ENCODE measurements at regions not wholly inside any gene's neighbourhood (a gene's known extent, or its start where the extent isn't known, plus 50 kb on each side); places are given as distances from the start of the nearest gene placed in this dataset.

GRCh38 chr5:35281613-35282012, 51.3 kb upstream of the PRLR start:
- no peak overlapping the region for H3K4me3 ChIP-seq (ENCODE audit: low read length)
- no CpG with 5 or more reads among the region's 2 CpGs for WGBS (ENCODE audit: insufficient coverage, insufficient read length)
- H3K36me3 ChIP-seq (ENCODE audit: control insufficient read depth, insufficient read depth, low read length) = no peaks in the 10 kb centered on the region; the same call in 1 of the 2 replicates
- H3K4me1 ChIP-seq (ENCODE audit: control insufficient read depth, insufficient read depth, low read length) = no peaks in the 10 kb centered on the region
- no peaks in the 10 kb centered on the region for H3K27me3 ChIP-seq (ENCODE audit: control insufficient read depth, insufficient read depth, low read length)
- no peak for DNase-seq (ENCODE audit: low read depth, low spot score)
- H3K27ac ChIP-seq (ENCODE audit: low read length) = no peak overlapping the region
- H3K9me3 ChIP-seq (ENCODE audit: control insufficient read depth, insufficient read depth, low read length) = peaks cover 1% of the 10 kb centered on the region; the same call in 1 of the 2 replicates

Measured in iPS DF 6.9 (cell line).